ENCODE measurements at regions not wholly inside any gene's neighbourhood (a gene's known extent, or its start where the extent isn't known, plus 50 kb on each side); places are given as distances from the start of the nearest gene placed in this dataset.
"Not testable (repeated sequence)": the region's sequence is repeated elsewhere in the genome, so short reads cannot be mapped to it uniquely, and the experiment has no call there.

GRCh38 chr12:97813301-97813700, 350.7 kb downstream of the RMST start:
- DNase-seq: no peak

- no peak for DNase-seq
Observed at GRCh38 chr12:97821806-97822205, 359.2 kb downstream of the RMST start.

GRCh38 chr12:97835541-97835940, 372.9 kb downstream of the RMST start:
- DNase-seq: no peak

GRCh38 chr12:97837401-97837800, 374.8 kb downstream of the RMST start:
- DNase-seq: no peak

GRCh38 chr12:97848051-97848450, 385.4 kb downstream of the RMST start:
- no peak for DNase-seq

- DNase-seq: no peak
Observed at GRCh38 chr12:97854477-97854876, 391.9 kb downstream of the RMST start.

- DNase-seq: no peak
Observed at GRCh38 chr12:97862072-97862471, 399.5 kb downstream of the RMST start.

GRCh38 chr12:97875064-97875463, 412.5 kb downstream of the RMST start:
- DNase-seq: no peak

- DNase-seq: no peak
Observed at GRCh38 chr12:97876780-97877179, 414.2 kb downstream of the RMST start.

- no peak for DNase-seq
Observed at GRCh38 chr12:97877404-97877803, 414.8 kb downstream of the RMST start.

GRCh38 chr12:97886511-97887176, 424.0 kb downstream of the RMST start:
- no peak for DNase-seq

- not testable (repeated sequence) for DNase-seq
Observed at GRCh38 chr12:97897881-97898280, 435.3 kb downstream of the RMST start.

GRCh38 chr12:97899529-97899928, 436.9 kb downstream of the RMST start:
- no peak for DNase-seq

- no peak for DNase-seq
Observed at GRCh38 chr12:97899956-97900355, 437.4 kb downstream of the RMST start.

GRCh38 chr12:97903356-97903755, 440.8 kb downstream of the RMST start:
- no peak for DNase-seq

- no peak for DNase-seq
Observed at GRCh38 chr12:97907504-97907903, 444.9 kb downstream of the RMST start.

- DNase-seq: no peak
Observed at GRCh38 chr12:97910559-97910958, 448.0 kb downstream of the RMST start.

- no peak for DNase-seq
Observed at GRCh38 chr12:97912943-97913342, 450.3 kb downstream of the RMST start.

- DNase-seq: no peak
Observed at GRCh38 chr12:97921979-97922722, 459.5 kb downstream of the RMST start.

GRCh38 chr12:97923546-97923945, 460.9 kb downstream of the RMST start:
- DNase-seq: no peak

- DNase-seq: no peak
Observed at GRCh38 chr12:97924122-97924521, 461.5 kb downstream of the RMST start.

- no peak for DNase-seq
Observed at GRCh38 chr12:97927977-97928376, 465.4 kb downstream of the RMST start.

GRCh38 chr12:97936165-97936564, 473.6 kb downstream of the RMST start:
- DNase-seq: no peak

GRCh38 chr12:97938031-97938430, 475.4 kb downstream of the RMST start:
- DNase-seq: no peak

- no peak for DNase-seq
Observed at GRCh38 chr12:97939156-97939555, 476.6 kb downstream of the RMST start.
